GM18519 (cell line): ENCODE measurements at regions not wholly inside any gene's neighbourhood (a gene's known extent, or its start where the extent isn't known, plus 50 kb on each side); places are given as distances from the start of the nearest gene placed in this dataset.

Experiments
- ATAC-seq: cut with Tn5 transposase; IDR thresholded peaks from one replicate; pipeline ENCODE4 v1.9.1; 2021; ENCODE audit warnings: mild to moderate bottlenecking, moderate library complexity; ENCODE audit not compliant: unreplicated experiment, low FRiP score

GRCh38 chr10:79003183-79004100 lies 65.3 kb upstream of the ZMIZ1 start:
- no peak for ATAC-seq

GRCh38 chr10:79004311-79004710 lies 64.5 kb upstream of the ZMIZ1 start:
- ATAC-seq = no peak

DNA sequence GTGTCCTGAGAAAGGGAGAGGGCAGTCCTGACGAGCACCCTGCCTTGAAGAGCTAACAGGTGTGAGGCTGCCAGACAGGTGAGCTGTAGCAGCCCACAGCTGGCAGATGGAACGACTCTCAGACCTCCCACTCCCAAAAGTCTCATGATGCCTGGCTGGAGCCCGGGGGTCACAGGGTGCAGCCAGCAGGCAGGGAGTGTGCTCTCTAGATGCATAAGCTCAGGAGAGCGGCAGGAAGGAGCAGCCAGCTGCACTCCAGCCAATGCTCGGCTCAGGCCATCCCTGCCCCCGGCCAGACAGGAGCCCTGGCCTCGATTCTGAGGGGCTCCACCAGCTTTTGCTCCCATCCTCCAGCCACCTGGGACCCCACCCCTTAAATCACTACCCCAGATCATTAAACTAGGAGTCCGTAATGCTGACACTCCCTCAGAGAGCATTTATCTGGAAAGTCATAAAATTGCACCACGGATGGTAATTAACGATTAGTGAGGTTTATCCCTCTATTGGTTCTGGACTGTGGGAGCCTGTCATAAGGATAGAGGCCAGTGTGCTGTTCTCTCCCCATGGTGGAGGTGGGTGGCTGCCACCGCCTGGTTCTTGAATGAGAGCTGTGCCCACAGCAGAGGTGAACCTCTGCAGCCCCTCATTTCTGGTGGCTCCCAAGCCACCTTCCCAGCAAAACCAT lies 63.5 kb upstream of the ZMIZ1 start:
- ATAC-seq = no peak

DNA sequence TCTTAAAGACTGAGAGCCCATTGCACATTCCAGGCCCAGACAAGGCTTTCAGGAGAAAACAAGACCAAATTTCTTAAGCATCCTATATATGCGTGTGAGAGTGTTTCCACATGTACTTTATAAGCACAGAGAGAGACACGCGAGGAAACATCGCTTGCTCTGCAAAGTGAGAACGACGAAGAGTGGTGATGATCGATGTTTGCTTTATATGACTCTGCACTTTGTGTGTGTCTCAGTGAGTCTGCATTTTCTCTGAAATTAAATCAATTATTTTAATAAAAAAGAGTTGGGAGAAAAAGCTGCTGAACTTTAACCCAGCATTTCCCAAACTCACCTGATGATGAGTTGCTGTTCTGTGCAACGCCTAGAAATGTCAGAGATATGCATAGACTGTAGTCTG lies 61.7 kb upstream of the ZMIZ1 start:
- no peak for ATAC-seq

GRCh38 chr10:79007421-79008319 lies 61.1 kb upstream of the ZMIZ1 start:
- ATAC-seq = no peak

DNA sequence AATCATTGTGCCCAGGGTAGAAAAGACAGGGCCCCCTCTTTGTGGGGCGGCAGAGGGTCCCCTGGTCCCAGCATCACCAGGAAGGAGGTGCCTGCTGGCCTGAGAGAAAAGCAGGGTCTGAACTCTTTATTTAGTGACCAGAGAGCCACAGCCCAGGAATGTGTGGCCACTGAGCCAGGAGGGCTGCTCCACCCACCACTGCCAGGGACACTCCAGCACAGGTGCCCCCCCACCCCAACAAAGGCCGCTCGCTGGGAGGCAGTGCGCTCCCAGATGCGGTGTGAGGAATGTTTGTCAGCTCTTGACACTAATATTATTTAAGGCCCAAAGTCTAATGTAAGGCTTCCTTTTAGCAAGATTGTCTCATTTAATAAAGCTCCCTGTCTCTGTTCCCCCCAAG lies 59.6 kb upstream of the ZMIZ1 start:
- ATAC-seq = no peak

- no peak for ATAC-seq
These were observed 56.2 kb upstream of the ZMIZ1 start for GRCh38 chr10:79012567-79012966.

DNA sequence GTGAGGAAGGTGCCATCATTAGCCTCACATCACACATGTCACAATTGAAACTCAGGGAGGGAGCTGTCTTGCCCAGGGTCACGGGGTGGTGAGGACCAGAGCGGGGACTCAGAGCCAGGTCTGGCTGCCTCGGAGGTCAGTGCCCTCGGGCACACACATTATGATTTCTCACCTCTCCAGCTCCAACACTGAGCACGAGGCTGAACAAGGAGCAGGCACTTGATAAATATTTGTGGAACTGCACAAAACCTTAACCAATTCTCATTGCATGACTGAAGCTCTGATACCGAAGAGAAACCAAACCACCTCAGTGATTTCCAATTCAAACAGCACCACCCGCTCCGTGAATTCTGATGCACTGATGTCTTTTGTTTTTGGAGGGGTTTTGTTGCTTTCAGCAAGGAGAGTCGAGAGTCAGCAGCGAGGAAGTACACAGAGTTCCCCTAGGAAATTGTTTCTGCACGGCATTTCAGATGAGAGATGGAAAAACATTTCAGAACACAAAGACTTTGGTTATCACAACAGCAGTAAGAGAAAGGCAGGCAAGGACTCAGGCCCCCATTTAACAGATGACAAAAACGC lies 55.3 kb upstream of the ZMIZ1 start:
- no peak for ATAC-seq

GRCh38 chr10:79014796-79015195 lies 54.0 kb upstream of the ZMIZ1 start:
- no peak for ATAC-seq

DNA sequence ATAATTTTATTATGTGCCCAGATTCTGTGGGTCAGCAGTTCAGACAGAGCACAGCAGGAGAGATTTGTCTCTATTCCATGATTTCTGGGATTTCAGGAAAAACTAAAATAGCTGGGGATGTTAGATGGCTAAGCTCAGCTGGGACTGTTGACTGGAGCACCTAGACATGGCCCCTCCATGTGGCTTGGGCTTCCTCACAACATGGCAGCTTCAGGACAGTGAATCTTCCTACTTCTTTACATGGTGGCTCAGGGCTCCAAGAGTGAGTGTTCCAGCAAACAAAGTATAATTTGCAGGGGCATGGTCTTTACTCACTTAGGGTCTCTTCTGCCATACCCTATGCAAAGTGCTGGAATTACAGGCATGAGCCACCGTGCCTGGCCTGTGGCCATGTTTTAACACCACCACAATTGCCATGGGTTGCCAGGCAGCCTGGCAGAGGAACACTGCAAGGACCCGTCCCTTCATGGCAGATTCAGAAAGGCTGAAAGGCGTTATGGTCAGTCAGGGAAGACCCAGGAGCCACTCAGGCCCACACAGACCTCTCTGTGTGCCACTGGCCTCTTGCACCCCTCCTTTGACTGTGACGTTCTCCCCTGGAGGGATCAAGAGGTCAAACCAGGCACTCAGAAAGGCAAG lies 50.8 kb upstream of the ZMIZ1 start:
- no peak for ATAC-seq

DNA sequence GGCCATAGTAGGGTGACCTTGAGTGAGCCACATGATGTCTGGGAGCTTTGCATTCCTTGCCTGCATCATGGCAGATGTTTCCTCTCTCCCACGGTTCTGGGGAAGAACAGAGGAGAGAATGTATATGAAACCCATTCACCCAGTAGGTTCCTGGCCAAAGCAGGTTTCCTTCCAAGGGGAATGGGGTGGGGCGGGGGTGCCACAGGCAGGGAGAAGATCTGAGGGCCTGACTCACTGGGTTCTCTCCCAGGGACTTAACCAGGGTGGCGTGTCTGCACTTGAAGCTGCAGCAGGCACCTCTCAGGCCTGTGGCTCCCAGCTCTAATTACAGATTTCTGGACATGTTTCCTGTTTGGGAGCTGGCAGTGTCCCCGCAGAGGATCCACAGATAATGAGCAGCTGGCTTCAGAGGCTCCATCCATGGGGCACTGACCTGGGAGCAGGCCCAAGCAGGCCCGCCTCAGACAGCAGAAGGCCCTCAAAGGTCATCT lies 50.2 kb upstream of the ZMIZ1 start:
- no peak for ATAC-seq
